IPS DF 4.7 (cell line): ENCODE measurements at regions not wholly inside any gene's neighbourhood (a gene's known extent, or its start where the extent isn't known, plus 50 kb on each side); places are given as distances from the start of the nearest gene placed in this dataset.
"Not testable (repeated sequence)": the region's sequence is repeated elsewhere in the genome, so short reads cannot be mapped to it uniquely, and the experiment has no call there.

ENCODE experiments used
- DNase-seq: peaks from one replicate; pipeline ENCODE4 v3.0.0-alpha.2; 2013; ENCODE audit warnings: low spot score; ENCODE audit errors: extremely low read depth

- DNase-seq: no peak
These were observed 285.4 kb upstream of the ZNF804A start for GRCh38 chr2:184312970-184313369.

- no peak for DNase-seq
These were observed 283.5 kb upstream of the ZNF804A start for GRCh38 chr2:184314829-184315228.

- DNase-seq: no peak
These were observed 281.4 kb upstream of the ZNF804A start for GRCh38 chr2:184316921-184317320.

- no peak for DNase-seq
These were observed 275.7 kb upstream of the ZNF804A start for GRCh38 chr2:184322615-184323014.

- no peak for DNase-seq
These were observed 272.3 kb upstream of the ZNF804A start for GRCh38 chr2:184326066-184326465.

GRCh38 chr2:184327805-184328204, 270.5 kb upstream of the ZNF804A start:
- not testable (repeated sequence) for DNase-seq

- not testable (repeated sequence) for DNase-seq
These were observed 267.8 kb upstream of the ZNF804A start for GRCh38 chr2:184330561-184330960.

GRCh38 chr2:184336688-184337087, 261.6 kb upstream of the ZNF804A start:
- no peak for DNase-seq

- peak; percentile 33 for DNase-seq
These were observed 259.6 kb upstream of the ZNF804A start for GRCh38 chr2:184338771-184339170.

GRCh38 chr2:184339966-184340365, 258.4 kb upstream of the ZNF804A start:
- no peak for DNase-seq

GRCh38 chr2:184346338-184346862, 251.9 kb upstream of the ZNF804A start:
- DNase-seq: no peak

- no peak for DNase-seq
These were observed 247.2 kb upstream of the ZNF804A start for GRCh38 chr2:184351126-184351525.

GRCh38 chr2:184357033-184357432, 241.3 kb upstream of the ZNF804A start:
- DNase-seq: no peak

- no peak for DNase-seq
These were observed 238.9 kb upstream of the ZNF804A start for GRCh38 chr2:184359379-184359778.

- no peak for DNase-seq
These were observed 235.1 kb upstream of the ZNF804A start for GRCh38 chr2:184363213-184363612.

GRCh38 chr2:184367211-184367610, 231.1 kb upstream of the ZNF804A start:
- DNase-seq: no peak

- no peak for DNase-seq
These were observed 229.0 kb upstream of the ZNF804A start for GRCh38 chr2:184369307-184369706.

- no peak for DNase-seq
These were observed 227.4 kb upstream of the ZNF804A start for GRCh38 chr2:184370954-184371353.

- no peak for DNase-seq
These were observed 226.7 kb upstream of the ZNF804A start for GRCh38 chr2:184371641-184372040.

- DNase-seq: no peak
These were observed 225.8 kb upstream of the ZNF804A start for GRCh38 chr2:184372484-184372883.

- DNase-seq: no peak
These were observed 203.7 kb upstream of the ZNF804A start for GRCh38 chr2:184394642-184395041.

GRCh38 chr2:184402381-184402780, 195.9 kb upstream of the ZNF804A start:
- no peak for DNase-seq

- not testable (repeated sequence) for DNase-seq
These were observed 191.2 kb upstream of the ZNF804A start for GRCh38 chr2:184407041-184407630.

- DNase-seq: no peak
These were observed 188.2 kb upstream of the ZNF804A start for GRCh38 chr2:184410160-184410559.
